Mesenchymal stem cell (in vitro differentiated cells and primary cell): ENCODE measurements at regions not wholly inside any gene's neighbourhood (a gene's known extent, or its start where the extent isn't known, plus 50 kb on each side); places are given as distances from the start of the nearest gene placed in this dataset.
A peak's percentile ranks its signal among the peaks of the same experiment; 100 is the strongest.

Experiments used
- DNase-seq: peaks from one replicate; pipeline ENCODE4 v3.0.0-alpha.2; 2013
- H2AFZ ChIP-seq: one replicate; pipeline ENCODE4 v1.6.1; 2013; ENCODE audit warnings: low read depth, mild to moderate bottlenecking, control low read depth, inconsistent platforms, low read length, moderate library complexity
- H2AK5ac ChIP-seq: 2 replicates; pipeline ENCODE4 v1.6.1; 2013; ENCODE audit warnings: low read length, moderate library complexity, mild to moderate bottlenecking, inconsistent platforms; ENCODE audit not compliant: severe bottlenecking
- H2BK120ac ChIP-seq: one replicate; pipeline ENCODE4 v1.6.1; 2013; ENCODE audit warnings: low read depth, mild to moderate bottlenecking, inconsistent platforms, low read length, moderate library complexity
- H2BK12ac ChIP-seq, 2 experiments: one replicate each; pipeline ENCODE4 v1.6.1; 2013; ENCODE audit warnings: inconsistent platforms in 2 of 2, low read length in 2 of 2, mild to moderate bottlenecking in 2 of 2, moderate library complexity in 2 of 2, control low read depth in 1 of 2
- H2BK15ac ChIP-seq: one replicate; pipeline ENCODE4 v1.6.1; 2013; ENCODE audit warnings: mild to moderate bottlenecking, low read depth, inconsistent platforms; ENCODE audit not compliant: poor library complexity, severe bottlenecking
- H2BK5ac ChIP-seq: 2 replicates; pipeline ENCODE4 v1.6.1; 2013; ENCODE audit warnings: low read depth, mild to moderate bottlenecking, low read length, control low read depth, inconsistent platforms; ENCODE audit not compliant: poor library complexity, severe bottlenecking
- H3K14ac ChIP-seq, 2 experiments: one replicate each; pipeline ENCODE4 v1.6.1; 2013; ENCODE audit warnings: inconsistent platforms in 2 of 2, low read length in 2 of 2, control low read depth in 1 of 2, mild to moderate bottlenecking in 1 of 2, moderate library complexity in 1 of 2
- H3K18ac ChIP-seq, 2 experiments: one replicate each; pipeline ENCODE4 v1.6.1; 2013; ENCODE audit warnings: inconsistent platforms in 2 of 2, low read length in 2 of 2, control low read depth in 1 of 2, low read depth in 1 of 2, mild to moderate bottlenecking in 1 of 2
- H3K23ac ChIP-seq, 2 experiments: one replicate each; pipeline ENCODE4 v1.6.1; 2013; ENCODE audit warnings: inconsistent platforms in 2 of 2, low read length in 2 of 2, mild to moderate bottlenecking in 2 of 2, moderate library complexity in 2 of 2, control low read depth in 1 of 2
- H3K27ac ChIP-seq: 2 replicates; pipeline ENCODE4 v1.5.1; 2013; ENCODE audit warnings: mild to moderate bottlenecking, moderate library complexity, low read length, control low read depth, inconsistent platforms; ENCODE audit not compliant: poor library complexity, severe bottlenecking
- H3K27me3 ChIP-seq, 2 experiments: 2 replicates each; pipeline versions ENCODE4 v1.6.1 to v1.7.0; 2013; ENCODE audit warnings: low read length in 2 of 2, mild to moderate bottlenecking in 2 of 2, moderate library complexity in 2 of 2, control low read depth in 1 of 2, inconsistent platforms in 1 of 2; ENCODE audit not compliant: control insufficient read depth in 1 of 2, insufficient read depth in 1 of 2
- H3K36me3 ChIP-seq, 2 experiments: 2 replicates each; pipeline versions ENCODE4 v1.6.1 to v1.7.0; 2013; ENCODE audit warnings: low read length in 2 of 2, control low read depth in 1 of 2, inconsistent platforms in 1 of 2, low read depth in 1 of 2, mild to moderate bottlenecking in 1 of 2; ENCODE audit not compliant: insufficient read depth in 2 of 2, control insufficient read depth in 1 of 2
- H3K4ac ChIP-seq, 2 experiments: one replicate each; pipeline ENCODE4 v1.6.1; 2013; ENCODE audit warnings: inconsistent platforms in 2 of 2, low read length in 2 of 2, mild to moderate bottlenecking in 2 of 2, moderate library complexity in 2 of 2, control low read depth in 1 of 2, low read depth in 1 of 2
- H3K4me1 ChIP-seq: 2 replicates; pipeline ENCODE4 v1.6.1; 2013; ENCODE audit warnings: low read depth, low read length, control low read depth; ENCODE audit not compliant: control insufficient read depth, insufficient read depth
- H3K4me2 ChIP-seq: 2 replicates; pipeline ENCODE4 v1.6.1; 2013; ENCODE audit warnings: low read length, mild to moderate bottlenecking, inconsistent platforms; ENCODE audit not compliant: poor library complexity, severe bottlenecking
- H3K4me3 ChIP-seq, 2 experiments: 2 replicates each; pipeline versions ENCODE4 v1.5.1 to v1.7.0; 2013; ENCODE audit warnings: low read length in 2 of 2, mild to moderate bottlenecking in 2 of 2, control low read depth in 1 of 2, low read depth in 1 of 2; ENCODE audit not compliant: insufficient read depth in 1 of 2
- H3K79me1 ChIP-seq: replicated peaks from 2 replicates; pipeline ENCODE4 v1.6.1; 2013; ENCODE audit warnings: mild to moderate bottlenecking, control low read depth, low read length, inconsistent platforms; ENCODE audit not compliant: poor library complexity, severe bottlenecking
- H3K9ac ChIP-seq: 2 replicates; pipeline ENCODE4 v1.7.0; 2013; ENCODE audit warnings: mild to moderate bottlenecking, low read length, moderate library complexity
- H3K9me3 ChIP-seq: 2 replicates; pipeline ENCODE4 v1.7.0; 2013; ENCODE audit warnings: mild to moderate bottlenecking, low read length; ENCODE audit not compliant: control insufficient read depth
- H4K8ac ChIP-seq: one replicate; pipeline ENCODE4 v1.6.1; 2013; ENCODE audit warnings: inconsistent platforms, mild to moderate bottlenecking, low read length, moderate library complexity
- H4K91ac ChIP-seq: one replicate; pipeline ENCODE4 v1.6.1; 2013; ENCODE audit warnings: mild to moderate bottlenecking, low read length, inconsistent platforms
- WGBS: methylation state at CpG from one replicate; pipeline ENCODE4 v1.1.7; 2013; ENCODE audit warnings: mixed read lengths; 5-methylcytosine and 5-hydroxymethylcytosine counted together

- Histone ChIP-seq H4K91ac (no peak overlapping the region), H3K4me3 (no peak overlapping the region), H3K23ac (no peak overlapping the region), H3K27me3 (peaks cover 0 to 3% of the 10 kb centered on the region in 2 experiments), H2BK15ac (no peak overlapping the region), H2AK5ac (no peak overlapping the region), H3K4me2 (no peak overlapping the region), H3K4me1 (no peaks in the 10 kb centered on the region), H3K18ac (no peak overlapping the region), H3K79me1 (no peaks in the 10 kb centered on the region), H3K9me3 (no peaks in the 10 kb centered on the region), H3K4ac (no peak overlapping the region), H3K36me3 (no peaks in the 10 kb centered on the region), H4K8ac (no peak overlapping the region), H2AFZ (no peak overlapping the region), H3K9ac (no peak overlapping the region), H2BK5ac (no peak overlapping the region), H2BK120ac (no peak overlapping the region), H3K14ac (no peak overlapping the region), H3K27ac (no peak overlapping the region), H2BK12ac (no peak overlapping the region)
- 67% methylated on average over 6 of the region's 7 CpGs for WGBS
- no peak for DNase-seq
Observed at GRCh38 chr16:51939378-51939871, 607.5 kb downstream of the TOX3 start.

DNA sequence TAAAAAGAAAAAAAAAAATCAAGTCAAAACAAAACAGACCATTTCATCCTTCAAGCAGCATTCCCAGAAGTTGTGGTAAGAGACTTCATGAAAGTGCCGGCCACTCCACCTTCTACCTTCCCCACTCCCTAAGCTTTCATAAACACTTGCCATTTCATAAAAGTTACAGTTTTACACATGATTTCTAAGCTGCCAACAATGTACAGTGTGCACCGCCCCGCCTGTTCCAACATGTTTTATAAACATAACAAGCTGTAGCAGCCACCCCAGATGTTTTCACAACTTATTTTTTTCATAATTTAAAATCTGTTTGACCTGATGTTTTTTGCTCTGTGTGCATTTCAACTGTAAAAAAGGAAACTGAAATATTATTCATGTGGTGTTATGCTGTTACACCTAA lies 608.1 kb downstream of the TOX3 start:
- H2AK5ac ChIP-seq, result no peak overlapping the region
- no peak overlapping the region for H3K4me3 ChIP-seq
- H3K9ac ChIP-seq, result no peak overlapping the region
- no peak overlapping the region for H3K4ac ChIP-seq
- no peaks in the 10 kb centered on the region for H3K36me3 ChIP-seq
- H2BK120ac ChIP-seq, result no peak overlapping the region
- H2BK5ac ChIP-seq, result no peak overlapping the region
- H3K27ac ChIP-seq, result no peak overlapping the region
- H2BK15ac ChIP-seq, result no peak overlapping the region
- H3K18ac ChIP-seq, result no peak overlapping the region
- no peak overlapping the region for H3K4me2 ChIP-seq
- H3K9me3 ChIP-seq, result no peaks in the 10 kb centered on the region
- H3K4me1 ChIP-seq, result no peaks in the 10 kb centered on the region
- no peaks in the 10 kb centered on the region for H3K79me1 ChIP-seq
- peaks cover 0 to 3% of the 10 kb centered on the region in 2 experiments for H3K27me3 ChIP-seq
- H2AFZ ChIP-seq, result no peak overlapping the region
- DNase-seq, result no peak
- H3K23ac ChIP-seq, result no peak overlapping the region
- no peak overlapping the region for H2BK12ac ChIP-seq
- 98% methylated on average over 3 of the region's 3 CpGs for WGBS
- H4K91ac ChIP-seq, result no peak overlapping the region
- H3K14ac ChIP-seq, result no peak overlapping the region
- H4K8ac ChIP-seq, result no peak overlapping the region

DNA sequence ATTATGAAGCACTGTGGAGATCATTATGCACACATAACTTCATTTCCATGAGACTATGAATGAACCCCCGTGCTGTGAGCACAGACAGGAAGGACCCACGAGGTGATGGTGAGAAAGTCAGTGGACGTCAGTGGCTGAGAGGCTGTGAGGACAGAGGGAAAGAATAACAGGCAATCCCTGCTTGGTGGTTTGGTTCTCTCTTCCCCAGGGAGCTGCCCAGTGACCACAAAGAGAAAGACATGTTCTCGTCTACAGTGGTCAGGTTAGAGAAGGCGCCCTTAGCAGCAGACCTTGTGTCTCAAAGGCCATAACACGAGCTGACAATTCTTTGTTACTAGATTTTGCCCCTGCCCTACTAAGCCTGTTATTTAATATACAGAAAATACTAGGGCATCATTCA lies 609.2 kb downstream of the TOX3 start:
- Histone ChIP-seq H2BK12ac (no peak overlapping the region), H3K27ac (no peak overlapping the region), H2AK5ac (no peak overlapping the region), H3K4ac (peak overlapping the region in 1 of 2 experiments; percentile 36), H2AFZ (no peak overlapping the region), H2BK15ac (no peak overlapping the region), H3K36me3 (no peaks in the 10 kb centered on the region), H3K23ac (no peak overlapping the region), H3K18ac (no peak overlapping the region), H3K14ac (no peak overlapping the region), H2BK5ac (no peak overlapping the region), H3K9me3 (no peaks in the 10 kb centered on the region), H3K79me1 (no peaks in the 10 kb centered on the region), H3K4me2 (no peak overlapping the region), H3K4me1 (no peaks in the 10 kb centered on the region), H3K9ac (no peak overlapping the region), H3K27me3 (peaks cover 0 to 3% of the 10 kb centered on the region in 2 experiments), H4K91ac (no peak overlapping the region), H4K8ac (no peak overlapping the region), H2BK120ac (no peak overlapping the region), H3K4me3 (no peak overlapping the region)
- DNase-seq, result peak; percentile 24
- 86% methylated on average over 6 of the region's 6 CpGs for WGBS

- Histone ChIP-seq H2BK120ac (no peak overlapping the region), H4K91ac (no peak overlapping the region), H2AK5ac (no peak overlapping the region), H3K4me3 (no peak overlapping the region), H3K4ac (no peak overlapping the region), H3K9ac (no peak overlapping the region), H4K8ac (no peak overlapping the region), H3K27ac (no peak overlapping the region), H3K14ac (no peak overlapping the region), H3K4me1 (no peaks in the 10 kb centered on the region), H3K79me1 (no peaks in the 10 kb centered on the region), H2AFZ (no peak overlapping the region), H3K36me3 (no peaks in the 10 kb centered on the region), H3K23ac (no peak overlapping the region), H3K18ac (no peak overlapping the region), H2BK15ac (no peak overlapping the region), H2BK5ac (no peak overlapping the region), H2BK12ac (no peak overlapping the region), H3K9me3 (no peaks in the 10 kb centered on the region), H3K4me2 (no peak overlapping the region), H3K27me3 (peaks cover 0 to 3% of the 10 kb centered on the region in 2 experiments)
- 100% methylated on average over 2 of the region's 5 CpGs for WGBS
- DNase-seq, result no peak
Observed at GRCh38 chr16:51936846-51937245, 610.1 kb downstream of the TOX3 start.
